Stimulated activated naive CD8-positive, alpha-beta T cell treated with anti-CD3 and anti-CD28 coated beads, Interleukin-15, Interleukin-2, amounts not matched to agents 100 ng/mL and 50 ng/mL, for 24 hours (primary cell): ENCODE measurements at regions not wholly inside any gene's neighbourhood (a gene's known extent, or its start where the extent isn't known, plus 50 kb on each side); places are given as distances from the start of the nearest gene placed in this dataset.

Source experiments
- H3K27ac Mint-ChIP-seq: one replicate; pipeline ENCODE4 v1.8.0; 2021; ENCODE audit warnings: mild to moderate bottlenecking, mixed read lengths
- H3K27me3 Mint-ChIP-seq: one replicate; pipeline ENCODE4 v1.8.0; 2021; ENCODE audit warnings: mixed read lengths
- H3K36me3 Mint-ChIP-seq: one replicate; pipeline ENCODE4 v1.8.0; 2021; ENCODE audit warnings: low read depth, mixed read lengths
- H3K4me1 Mint-ChIP-seq: one replicate; pipeline ENCODE4 v1.8.0; 2021; ENCODE audit warnings: low read depth, mixed read lengths
- H3K4me3 Mint-ChIP-seq: one replicate; pipeline ENCODE4 v1.8.0; 2021; ENCODE audit warnings: mild to moderate bottlenecking, mixed read lengths
- H3K9me3 Mint-ChIP-seq: one replicate; pipeline ENCODE4 v1.8.0; 2021; ENCODE audit warnings: mixed read lengths

- H3K27me3 Mint-ChIP-seq, result peaks cover 15% of the 10 kb centered on the region
- no peak overlapping the region for H3K4me3 Mint-ChIP-seq
- H3K4me1 Mint-ChIP-seq, result no peaks in the 10 kb centered on the region
- no peaks in the 10 kb centered on the region for H3K36me3 Mint-ChIP-seq
- no peak overlapping the region for H3K27ac Mint-ChIP-seq
- H3K9me3 Mint-ChIP-seq, result no peaks in the 10 kb centered on the region
Observed at GRCh38 chr18:77495982-77496690, 246.5 kb downstream of the GALR1 start.

- Mint-ChIP-seq H3K27ac (no peak overlapping the region), H3K4me3 (no peak overlapping the region), H3K9me3 (no peaks in the 10 kb centered on the region), H3K27me3 (peaks cover 4% of the 10 kb centered on the region), H3K36me3 (no peaks in the 10 kb centered on the region), H3K4me1 (no peaks in the 10 kb centered on the region)
Observed at GRCh38 chr18:77501266-77501665, 251.6 kb downstream of the GALR1 start.

GRCh38 chr18:77505499-77505898, 255.9 kb downstream of the GALR1 start:
- no peaks in the 10 kb centered on the region for H3K4me1 Mint-ChIP-seq
- no peak overlapping the region for H3K27ac Mint-ChIP-seq
- H3K27me3 Mint-ChIP-seq, result peaks cover 3% of the 10 kb centered on the region
- no peak overlapping the region for H3K4me3 Mint-ChIP-seq
- peaks cover 3% of the 10 kb centered on the region for H3K9me3 Mint-ChIP-seq
- H3K36me3 Mint-ChIP-seq, result no peaks in the 10 kb centered on the region

- Mint-ChIP-seq H3K4me1 (no peaks in the 10 kb centered on the region), H3K9me3 (peaks cover 7% of the 10 kb centered on the region), H3K27ac (no peak overlapping the region), H3K27me3 (peaks cover 4% of the 10 kb centered on the region), H3K4me3 (no peak overlapping the region), H3K36me3 (no peaks in the 10 kb centered on the region)
Observed at GRCh38 chr18:77512152-77512551, 262.5 kb downstream of the GALR1 start.

- Mint-ChIP-seq H3K27me3 (peaks cover 7% of the 10 kb centered on the region), H3K4me3 (no peak overlapping the region), H3K36me3 (no peaks in the 10 kb centered on the region), H3K27ac (no peak overlapping the region), H3K4me1 (no peaks in the 10 kb centered on the region), H3K9me3 (peaks cover 3% of the 10 kb centered on the region)
Observed at GRCh38 chr18:77517901-77518300, 268.3 kb downstream of the GALR1 start.

- H3K27ac Mint-ChIP-seq, result no peak overlapping the region
- H3K27me3 Mint-ChIP-seq, result peaks cover 7% of the 10 kb centered on the region
- H3K36me3 Mint-ChIP-seq, result no peaks in the 10 kb centered on the region
- peaks cover 7% of the 10 kb centered on the region for H3K9me3 Mint-ChIP-seq
- H3K4me1 Mint-ChIP-seq, result no peaks in the 10 kb centered on the region
- H3K4me3 Mint-ChIP-seq, result no peak overlapping the region
Observed at GRCh38 chr18:77520767-77521166, 271.1 kb downstream of the GALR1 start.

GRCh38 chr18:77522051-77522675, 272.5 kb downstream of the GALR1 start:
- Mint-ChIP-seq H3K27ac (no peak overlapping the region), H3K9me3 (peaks cover 17% of the 10 kb centered on the region), H3K36me3 (no peaks in the 10 kb centered on the region), H3K4me3 (no peak overlapping the region), H3K27me3 (peaks cover 7% of the 10 kb centered on the region), H3K4me1 (no peaks in the 10 kb centered on the region)

- no peaks in the 10 kb centered on the region for H3K36me3 Mint-ChIP-seq
- H3K4me3 Mint-ChIP-seq, result no peak overlapping the region
- peaks cover 7% of the 10 kb centered on the region for H3K27me3 Mint-ChIP-seq
- H3K27ac Mint-ChIP-seq, result no peak overlapping the region
- H3K9me3 Mint-ChIP-seq, result peaks cover 15% of the 10 kb centered on the region
- H3K4me1 Mint-ChIP-seq, result no peaks in the 10 kb centered on the region
Observed at GRCh38 chr18:77524909-77525308, 275.3 kb downstream of the GALR1 start.

- Mint-ChIP-seq H3K27me3 (no peaks in the 10 kb centered on the region), H3K36me3 (no peaks in the 10 kb centered on the region), H3K27ac (no peak overlapping the region)
Observed at GRCh38 chr18:77526962-77527361, 277.3 kb downstream of the GALR1 start.

GRCh38 chr18:77528872-77529271, 279.2 kb downstream of the GALR1 start:
- no peaks in the 10 kb centered on the region for H3K4me1 Mint-ChIP-seq
- H3K36me3 Mint-ChIP-seq, result no peaks in the 10 kb centered on the region
- no peaks in the 10 kb centered on the region for H3K27me3 Mint-ChIP-seq
- peaks cover 15% of the 10 kb centered on the region for H3K9me3 Mint-ChIP-seq
- no peak overlapping the region for H3K4me3 Mint-ChIP-seq
- no peak overlapping the region for H3K27ac Mint-ChIP-seq

More at GRCh38 chr18:77526962-77527361, 277.3 kb downstream of the GALR1 start:
- Mint-ChIP-seq H3K4me3 (no peak overlapping the region), H3K9me3 (peaks cover 15% of the 10 kb centered on the region), H3K4me1 (no peaks in the 10 kb centered on the region)

GRCh38 chr18:77529492-77530176, 280.0 kb downstream of the GALR1 start:
- Mint-ChIP-seq H3K36me3 (no peaks in the 10 kb centered on the region), H3K4me3 (no peak overlapping the region), H3K4me1 (no peaks in the 10 kb centered on the region), H3K9me3 (peaks cover 15% of the 10 kb centered on the region), H3K27me3 (no peaks in the 10 kb centered on the region), H3K27ac (no peak overlapping the region)

- no peaks in the 10 kb centered on the region for H3K36me3 Mint-ChIP-seq
- H3K4me3 Mint-ChIP-seq, result no peak overlapping the region
- H3K27ac Mint-ChIP-seq, result no peak overlapping the region
- H3K9me3 Mint-ChIP-seq, result peaks cover 11% of the 10 kb centered on the region
- H3K4me1 Mint-ChIP-seq, result no peaks in the 10 kb centered on the region
- no peaks in the 10 kb centered on the region for H3K27me3 Mint-ChIP-seq
Observed at GRCh38 chr18:77530732-77531131, 281.1 kb downstream of the GALR1 start.

- H3K27me3 Mint-ChIP-seq, result peaks cover 6% of the 10 kb centered on the region
- H3K27ac Mint-ChIP-seq, result no peak overlapping the region
- no peaks in the 10 kb centered on the region for H3K36me3 Mint-ChIP-seq
- H3K4me3 Mint-ChIP-seq, result no peak overlapping the region
- peaks cover 11% of the 10 kb centered on the region for H3K9me3 Mint-ChIP-seq
- H3K4me1 Mint-ChIP-seq, result no peaks in the 10 kb centered on the region
Observed at GRCh38 chr18:77539860-77540259, 290.2 kb downstream of the GALR1 start.

- no peak overlapping the region for H3K27ac Mint-ChIP-seq
- no peaks in the 10 kb centered on the region for H3K36me3 Mint-ChIP-seq
Observed at GRCh38 chr18:77544792-77545191, 295.1 kb downstream of the GALR1 start.

GRCh38 chr18:77547757-77548156, 298.1 kb downstream of the GALR1 start:
- H3K4me1 Mint-ChIP-seq, result no peaks in the 10 kb centered on the region
- H3K36me3 Mint-ChIP-seq, result no peaks in the 10 kb centered on the region
- H3K9me3 Mint-ChIP-seq, result no peaks in the 10 kb centered on the region
- no peak overlapping the region for H3K4me3 Mint-ChIP-seq
- H3K27me3 Mint-ChIP-seq, result no peaks in the 10 kb centered on the region
- H3K27ac Mint-ChIP-seq, result no peak overlapping the region

More at GRCh38 chr18:77544792-77545191, 295.1 kb downstream of the GALR1 start:
- Mint-ChIP-seq H3K9me3 (peaks cover 1% of the 10 kb centered on the region), H3K4me1 (no peaks in the 10 kb centered on the region), H3K27me3 (peaks cover under 1% of the 10 kb centered on the region), H3K4me3 (no peak overlapping the region)
